Retina (tissue), 1 donor: ENCODE measurements at regions not wholly inside any gene's neighbourhood (a gene's known extent, or its start where the extent isn't known, plus 50 kb on each side); places are given as distances from the start of the nearest gene placed in this dataset.
"Not testable (repeated sequence)": the region's sequence is repeated elsewhere in the genome, so short reads cannot be mapped to it uniquely, and the experiment has no call there.

ENCODE experiments used
- DNase-seq: peaks from one replicate; pipeline ENCODE4 v3.0.0-alpha.2; 2016

GRCh38 chr7:115178835-115179234 is 256.9 kb downstream of the MDFIC start:
- DNase-seq = no peak

GRCh38 chr7:115177823-115178222 is 255.9 kb downstream of the MDFIC start:
- no peak for DNase-seq

DNA sequence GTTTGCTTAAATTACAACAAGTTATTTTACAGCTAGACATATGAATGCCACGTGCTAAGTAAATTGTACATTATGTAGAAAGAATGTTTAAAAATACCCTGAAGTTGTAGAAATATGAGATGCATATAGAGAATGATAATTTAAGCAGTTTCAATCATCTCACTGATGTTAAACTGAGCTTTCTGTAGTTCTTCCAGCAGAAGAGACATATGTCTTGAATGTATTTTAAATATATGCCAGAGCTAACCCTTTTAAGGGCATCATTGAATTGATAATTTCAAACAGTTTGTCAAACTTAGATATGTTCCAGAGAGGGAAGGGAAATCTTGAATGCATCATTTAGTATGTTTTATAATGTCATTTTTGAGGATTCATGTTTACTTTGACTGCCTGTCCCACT is 255.2 kb downstream of the MDFIC start:
- DNase-seq = no peak

DNA sequence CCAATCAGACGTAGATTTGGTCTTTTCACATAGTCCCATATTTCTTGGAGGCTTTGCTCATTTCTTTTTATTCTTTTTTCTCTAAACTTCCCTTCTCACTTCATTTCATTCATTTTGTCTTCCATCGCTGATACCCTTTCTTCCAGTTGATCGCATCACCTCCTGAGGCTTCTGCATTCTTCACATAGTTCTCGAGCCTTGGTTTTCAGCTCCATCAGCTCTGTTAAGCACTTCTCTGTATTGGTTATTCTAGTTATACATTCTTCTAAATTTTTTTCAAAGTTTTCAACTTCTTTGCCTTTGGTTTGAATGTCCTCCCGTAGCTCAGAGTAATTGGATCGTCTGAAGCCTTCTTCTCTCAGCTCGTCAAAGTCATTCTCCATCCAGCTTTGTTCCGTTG is 250.5 kb downstream of the MDFIC start:
- not testable (repeated sequence) for DNase-seq

DNA sequence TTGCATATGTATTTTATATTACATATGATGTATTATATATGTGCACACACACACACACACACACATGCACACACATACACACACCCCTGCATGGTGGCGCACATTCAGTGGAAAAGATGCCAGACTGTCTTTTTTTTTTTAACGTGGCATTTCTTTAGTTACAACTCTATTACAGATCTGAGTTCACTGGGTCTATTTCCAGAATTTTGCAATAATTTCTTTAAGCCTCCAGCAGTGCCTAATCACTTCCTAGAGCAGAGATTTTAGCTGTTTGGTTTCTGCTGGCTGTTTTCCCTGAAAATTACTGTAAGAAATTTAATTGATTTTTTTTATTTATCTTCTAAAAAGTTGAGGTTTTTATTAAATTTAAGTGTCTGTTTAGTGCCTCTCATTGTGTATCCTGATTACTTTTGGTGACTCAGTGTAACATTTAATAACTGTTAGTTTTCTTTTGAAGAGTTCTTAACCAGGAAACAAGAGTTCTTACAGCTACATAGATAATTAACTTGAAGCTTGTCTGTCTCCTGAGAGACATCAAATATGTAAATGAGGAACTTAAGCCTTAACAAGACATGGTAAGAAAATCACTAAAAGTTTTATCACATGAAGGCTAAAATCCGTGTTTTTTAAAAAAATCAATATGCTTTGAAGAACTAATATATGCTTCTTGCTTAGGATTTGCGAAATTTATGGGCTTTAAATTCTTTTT is 232.0 kb downstream of the MDFIC start:
- DNase-seq = no peak

DNA sequence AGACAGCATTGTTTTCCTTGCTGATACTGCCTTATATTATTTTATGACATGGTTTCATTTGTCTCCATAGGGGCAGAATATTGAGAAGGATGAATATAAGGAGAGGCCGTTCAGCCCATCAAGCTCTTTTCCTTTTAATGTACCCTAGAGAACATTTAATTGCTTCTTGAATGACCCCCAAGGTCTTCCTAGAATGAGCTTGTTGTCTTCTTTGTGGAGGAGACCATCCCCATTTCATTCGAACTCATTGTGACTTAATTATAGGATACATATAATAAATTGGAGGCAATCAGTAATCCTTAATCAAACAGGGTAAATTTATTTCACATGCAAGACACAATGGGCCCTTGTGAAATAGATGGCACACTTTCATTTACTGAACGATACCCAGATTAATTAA is 231.3 kb downstream of the MDFIC start:
- DNase-seq = no peak

DNA sequence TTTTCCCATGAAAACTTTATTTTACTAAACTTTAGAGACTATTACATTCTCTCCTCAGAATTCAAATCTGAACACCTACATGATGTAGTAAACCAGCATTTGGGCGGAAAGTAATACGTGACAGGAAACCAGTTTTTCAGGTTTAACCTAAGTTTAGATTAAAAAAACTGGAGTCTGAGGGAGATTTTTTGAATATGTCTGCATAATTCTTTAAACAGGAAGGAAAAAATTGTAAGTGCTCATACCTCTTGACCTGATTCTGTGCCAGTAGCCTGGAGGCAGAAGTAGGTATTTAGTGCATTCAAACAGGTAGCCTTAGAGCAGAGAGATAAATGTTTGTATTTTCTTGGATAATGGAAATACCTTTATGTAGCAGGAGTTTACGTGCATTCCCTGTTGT is 224.3 kb downstream of the MDFIC start:
- no peak for DNase-seq

GRCh38 chr7:115145512-115145911 is 223.6 kb downstream of the MDFIC start:
- no peak for DNase-seq

DNA sequence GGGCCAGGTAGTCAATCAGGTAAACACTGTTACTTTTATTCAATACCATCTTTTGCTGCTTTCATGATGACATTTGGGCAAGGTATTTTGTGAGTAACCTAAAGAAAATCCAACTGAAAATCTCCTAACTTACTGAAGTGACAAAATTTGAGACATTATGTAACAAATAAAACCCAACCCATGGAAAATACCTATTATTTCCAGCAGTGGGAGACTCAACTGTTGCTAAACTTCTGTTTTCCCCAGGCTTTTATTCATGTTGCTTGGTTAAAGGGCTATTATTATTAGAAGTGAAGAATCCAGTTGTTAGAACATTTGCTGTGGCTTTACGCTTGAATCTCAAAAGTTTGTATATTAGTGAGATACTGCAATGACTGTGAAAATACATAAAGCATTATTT is 215.9 kb downstream of the MDFIC start:
- no peak for DNase-seq

DNA sequence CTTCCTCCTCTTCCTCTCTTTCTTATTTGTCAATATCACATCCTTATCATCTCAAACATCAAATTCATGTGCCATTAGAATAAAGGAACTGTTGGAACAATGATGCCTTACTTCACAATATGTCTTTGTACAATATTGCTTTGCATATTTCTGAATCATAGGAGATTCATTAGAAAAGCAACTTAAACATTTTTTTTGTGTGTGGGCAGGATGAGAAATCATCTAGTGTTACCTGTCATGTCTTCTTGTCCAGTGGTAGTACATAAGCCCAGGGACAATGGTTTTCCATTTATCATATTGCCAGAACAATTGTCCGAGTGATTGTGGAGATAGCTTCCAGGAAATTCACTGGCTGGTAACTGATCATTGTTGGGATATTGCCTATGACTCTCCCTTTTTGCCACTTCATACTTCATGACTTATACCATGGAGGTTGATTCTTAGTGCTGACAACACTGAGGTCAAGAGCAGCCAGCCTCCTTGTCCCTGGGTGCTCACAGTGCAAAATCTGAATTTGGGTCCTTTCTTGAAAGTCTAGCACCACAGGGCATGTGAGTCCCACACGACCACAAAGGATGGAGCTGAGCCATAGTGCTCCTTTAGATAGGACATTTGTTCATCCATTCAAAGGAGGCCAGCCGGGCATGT is 215.0 kb downstream of the MDFIC start:
- no peak for DNase-seq

DNA sequence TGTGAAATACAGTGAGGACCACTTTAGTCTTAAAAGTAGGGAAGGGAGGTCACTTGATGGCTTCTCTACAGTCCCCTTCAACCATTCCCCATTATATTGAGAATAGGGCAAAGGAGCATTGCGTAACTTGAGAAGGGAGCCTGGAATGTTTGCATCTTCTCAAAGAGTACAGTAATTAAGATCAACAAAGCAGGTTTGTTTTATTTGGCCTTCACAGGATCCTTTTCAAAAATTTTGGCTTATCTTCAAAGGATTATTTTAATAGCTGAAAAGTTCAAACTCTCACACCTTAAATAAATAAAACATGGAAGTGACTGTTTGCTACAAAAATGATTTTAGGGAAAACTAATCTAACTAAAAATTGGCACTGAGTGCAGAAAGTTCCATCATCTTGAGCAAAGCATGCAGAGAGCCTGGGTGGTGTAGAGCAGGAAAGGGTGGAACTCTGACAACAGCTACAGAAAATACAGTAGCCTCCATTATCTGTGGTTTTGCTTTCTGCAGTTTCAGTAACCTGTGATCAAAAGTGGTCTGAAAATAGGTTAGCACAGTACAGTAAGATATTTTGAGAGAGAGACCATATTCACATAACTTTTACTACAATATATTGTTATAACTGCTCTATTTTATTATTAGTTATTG is 214.0 kb downstream of the MDFIC start:
- no peak for DNase-seq

DNA sequence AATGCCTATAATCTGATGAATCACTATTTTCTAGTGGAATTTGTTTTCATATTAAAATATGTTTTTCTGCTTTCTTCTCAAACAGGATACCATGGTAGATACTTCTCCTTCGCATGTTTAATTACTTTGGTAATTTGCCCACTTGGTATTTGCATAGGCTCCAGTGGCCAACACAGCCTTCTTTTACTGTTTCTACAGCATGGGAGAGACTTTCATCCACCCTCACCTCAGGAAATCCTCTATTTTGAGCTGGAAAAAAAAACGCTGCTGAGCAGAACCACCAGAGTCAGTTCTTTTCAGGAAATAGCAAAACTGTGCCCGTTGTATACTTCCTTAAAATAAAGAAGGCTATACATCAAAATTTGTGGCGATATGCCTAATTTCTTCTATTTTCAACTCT is 213.3 kb downstream of the MDFIC start:
- DNase-seq = no peak

DNA sequence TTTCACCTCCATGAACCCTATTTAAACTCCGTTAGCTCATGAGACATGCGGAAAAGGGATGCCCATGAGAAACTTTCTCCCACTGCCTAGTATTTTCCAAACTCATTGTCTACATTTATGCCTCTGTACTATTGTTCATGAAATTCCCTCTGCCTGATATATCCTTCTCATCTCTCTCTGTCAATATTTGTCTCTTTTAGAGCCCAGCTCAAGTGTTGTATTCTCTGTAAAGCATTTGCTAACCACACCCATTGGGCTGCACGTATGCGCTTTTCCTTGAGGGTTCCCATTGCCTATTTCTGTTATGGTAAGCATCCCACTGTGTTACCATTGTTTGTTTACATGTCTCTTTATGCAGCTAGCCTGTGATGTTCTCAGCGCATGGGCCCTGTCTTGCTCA is 211.4 kb downstream of the MDFIC start:
- no peak for DNase-seq

GRCh38 chr7:115132096-115132495 is 210.2 kb downstream of the MDFIC start:
- DNase-seq = no peak

- DNase-seq = no peak
These were observed 206.3 kb downstream of the MDFIC start for GRCh38 chr7:115128154-115128553.

GRCh38 chr7:115127399-115128021 is 205.6 kb downstream of the MDFIC start:
- no peak for DNase-seq

GRCh38 chr7:115125750-115126149 is 203.9 kb downstream of the MDFIC start:
- no peak for DNase-seq

DNA sequence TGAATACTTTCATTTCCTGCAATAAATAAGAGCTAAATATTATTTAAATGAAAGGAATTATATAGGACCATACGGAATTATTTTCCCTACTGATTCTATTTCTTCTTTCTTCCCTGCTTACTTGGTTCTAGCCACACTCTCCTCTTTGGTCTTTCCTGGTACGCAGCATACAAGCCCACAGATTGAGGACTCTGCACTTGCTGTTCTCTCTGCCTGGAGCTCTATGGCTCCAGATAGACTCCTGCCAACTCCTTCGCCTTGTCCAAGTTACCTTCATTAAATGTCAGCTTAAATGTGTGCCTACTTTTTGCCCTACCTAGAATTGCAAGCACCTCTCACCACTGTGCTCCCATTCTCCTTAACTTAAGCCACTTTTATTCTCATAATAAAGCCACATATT is 203.4 kb downstream of the MDFIC start:
- no peak for DNase-seq

GRCh38 chr7:115124409-115124939 is 202.6 kb downstream of the MDFIC start:
- no peak for DNase-seq

GRCh38 chr7:115123441-115123840 is 201.5 kb downstream of the MDFIC start:
- DNase-seq = no peak

- no peak for DNase-seq
These were observed 200.5 kb downstream of the MDFIC start for GRCh38 chr7:115122388-115122787.

DNA sequence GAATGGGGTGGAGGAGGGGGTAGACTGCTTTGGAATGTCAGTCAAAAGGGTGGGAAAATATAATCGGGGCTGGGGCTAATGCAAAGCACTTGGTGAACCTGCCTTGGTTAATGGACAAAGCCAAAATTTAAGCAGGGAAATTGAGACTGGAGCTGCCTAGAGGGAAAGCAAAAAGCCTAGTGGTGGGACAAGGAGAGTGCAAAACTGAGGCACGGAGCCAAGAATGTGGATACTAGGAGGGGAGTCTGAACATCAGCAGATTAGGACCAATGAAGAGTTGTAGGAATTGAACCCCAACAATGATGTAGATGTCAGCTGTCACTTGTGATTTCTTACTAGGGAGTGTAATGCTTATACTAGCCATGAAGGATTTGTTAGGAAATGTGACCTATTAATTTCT is 195.9 kb downstream of the MDFIC start:
- DNase-seq = no peak
